ENCODE measurements at regions not wholly inside any gene's neighbourhood (a gene's known extent, or its start where the extent isn't known, plus 50 kb on each side); places are given as distances from the start of the nearest gene placed in this dataset.

GRCh38 chr17:411421-412120, 59.0 kb upstream of the RPH3AL start:
- H3K4me3 ChIP-seq (ENCODE audit: low read depth in 1 of 2, low read length in 2 of 2), result no peak overlapping the region
- no peaks in the 10 kb centered on the region for H3K36me3 ChIP-seq (ENCODE audit: insufficient read depth, low read length)
- H3K27me3 ChIP-seq (ENCODE audit: control insufficient read depth in 1 of 2, insufficient read depth in 2 of 2, low read length in 2 of 2), result no peaks in the 10 kb centered on the region
- no peaks in the 10 kb centered on the region for H3K9me3 ChIP-seq (ENCODE audit: low read length)
- H3K27ac ChIP-seq (ENCODE audit: low read depth, low read length), result no peak overlapping the region
- peaks cover 17% of the 10 kb centered on the region for H3K4me1 ChIP-seq (ENCODE audit: insufficient read depth, low read length)
- no peak overlapping the region for H3K9ac ChIP-seq (ENCODE audit: low read length)

GRCh38 chr17:410543-411401, 58.2 kb upstream of the RPH3AL start:
- Histone ChIP-seq H3K9ac (ENCODE audit: low read length) (peak overlapping the region; percentile 67), H3K27me3 (ENCODE audit: control insufficient read depth in 1 of 2, insufficient read depth in 2 of 2, low read length in 2 of 2) (no peaks in the 10 kb centered on the region), H3K36me3 (ENCODE audit: insufficient read depth, low read length) (no peaks in the 10 kb centered on the region), H3K4me3 (ENCODE audit: low read depth in 1 of 2, low read length in 2 of 2) (peak overlapping the region; percentile 86 to 100), H3K4me1 (ENCODE audit: insufficient read depth, low read length) (peaks cover 17% of the 10 kb centered on the region), H3K27ac (ENCODE audit: low read depth, low read length) (peak overlapping the region; percentile 73), H3K9me3 (ENCODE audit: low read length) (no peaks in the 10 kb centered on the region)

GRCh38 chr17:409848-410542, 57.4 kb upstream of the RPH3AL start:
- Histone ChIP-seq H3K4me3 (ENCODE audit: low read depth in 1 of 2, low read length in 2 of 2) (peak overlapping the region; percentile 86 to 100), H3K27me3 (ENCODE audit: control insufficient read depth in 1 of 2, insufficient read depth in 2 of 2, low read length in 2 of 2) (no peaks in the 10 kb centered on the region), H3K36me3 (ENCODE audit: insufficient read depth, low read length) (no peaks in the 10 kb centered on the region), H3K9me3 (ENCODE audit: low read length) (no peaks in the 10 kb centered on the region), H3K27ac (ENCODE audit: low read depth, low read length) (peak overlapping the region; percentile 73), H3K9ac (ENCODE audit: low read length) (peak overlapping the region; percentile 67), H3K4me1 (ENCODE audit: insufficient read depth, low read length) (peaks cover 17% of the 10 kb centered on the region)

DNA sequence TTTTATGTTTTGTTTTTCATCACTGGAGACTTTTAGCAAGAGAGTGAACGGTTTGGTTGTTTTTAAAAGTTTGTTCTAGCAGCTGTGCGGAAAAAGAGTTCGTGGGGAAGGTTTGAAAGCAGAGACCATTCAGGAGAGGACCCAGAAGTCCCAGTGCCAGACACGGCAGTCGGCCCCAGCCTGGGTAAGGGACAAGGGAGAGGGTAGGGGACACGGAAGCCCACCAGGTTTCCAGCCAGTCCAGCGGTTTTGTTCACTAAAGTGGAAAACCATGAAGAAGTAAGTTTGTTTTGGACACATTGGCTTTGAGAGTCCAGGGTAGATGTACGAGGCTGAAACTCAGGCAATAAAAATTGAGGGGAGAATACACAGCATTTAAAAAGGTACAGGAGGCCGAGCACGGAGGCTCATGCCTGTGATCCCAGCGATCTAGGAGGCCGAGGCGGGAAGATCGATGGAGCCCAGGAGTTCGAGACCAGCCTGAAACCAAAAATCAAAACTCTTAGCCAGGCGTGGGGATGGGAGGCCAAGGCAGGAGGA, 56.8 kb upstream of the RPH3AL start:
- Histone ChIP-seq H3K9ac (ENCODE audit: low read length) (no peak overlapping the region), H3K4me1 (ENCODE audit: insufficient read depth, low read length) (peaks cover 17% of the 10 kb centered on the region), H3K36me3 (ENCODE audit: insufficient read depth, low read length) (no peaks in the 10 kb centered on the region), H3K27ac (ENCODE audit: low read depth, low read length) (peak overlapping the region; percentile 54), H3K4me3 (ENCODE audit: low read depth in 1 of 2, low read length in 2 of 2) (peak overlapping the region; percentile 27 to 55), H3K27me3 (ENCODE audit: control insufficient read depth in 1 of 2, insufficient read depth in 2 of 2, low read length in 2 of 2) (no peaks in the 10 kb centered on the region), H3K9me3 (ENCODE audit: low read length) (no peaks in the 10 kb centered on the region)

DNA sequence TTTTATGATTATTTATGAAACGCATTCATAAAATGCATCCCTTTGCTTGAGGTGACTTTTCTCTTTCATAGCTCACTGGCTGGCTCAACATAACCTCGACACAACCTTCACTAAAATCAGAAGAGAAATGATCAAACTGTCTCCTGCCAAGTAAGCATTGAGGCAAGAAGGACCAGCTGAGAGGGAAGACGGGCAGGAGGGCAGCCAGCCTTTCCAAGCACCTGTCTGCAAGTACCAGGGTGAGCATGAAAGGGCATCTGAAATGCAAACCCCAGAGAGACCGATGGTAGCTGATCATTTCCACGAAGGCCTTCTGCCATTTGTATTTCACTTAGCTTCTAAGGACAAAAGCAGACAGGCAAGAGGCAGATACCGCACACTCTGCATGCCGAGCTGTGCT, 52.1 kb upstream of the RPH3AL start:
- Histone ChIP-seq H3K36me3 (ENCODE audit: insufficient read depth, low read length) (no peaks in the 10 kb centered on the region), H3K9ac (ENCODE audit: low read length) (no peak overlapping the region), H3K4me3 (ENCODE audit: low read depth in 1 of 2, low read length in 2 of 2) (no peak overlapping the region), H3K9me3 (ENCODE audit: low read length) (no peaks in the 10 kb centered on the region), H3K27me3 (ENCODE audit: control insufficient read depth in 1 of 2, insufficient read depth in 2 of 2, low read length in 2 of 2) (no peaks in the 10 kb centered on the region), H3K27ac (ENCODE audit: low read depth, low read length) (no peak overlapping the region), H3K4me1 (ENCODE audit: insufficient read depth, low read length) (no peaks in the 10 kb centered on the region)
